ENCODE measurements at regions not wholly inside any gene's neighbourhood (a gene's known extent, or its start where the extent isn't known, plus 50 kb on each side); places are given as distances from the start of the nearest gene placed in this dataset.

GRCh38 chr5:18366234-18366633 is 732.0 kb downstream of the TAF11L14 start:
- DNase-seq (ENCODE audit: low read depth): no peak

GRCh38 chr5:18370531-18370930 is 736.3 kb downstream of the TAF11L14 start:
- no peak for DNase-seq (ENCODE audit: low read depth)
- H3K4me3 ChIP-seq (ENCODE audit: low read depth, low read length): no peak overlapping the region
- TF ChIP-seq CTCF (conservative IDR thresholded peaks at IDR 0.05; ENCODE audit: low read depth, low read length): no peak

More at GRCh38 chr5:18366234-18366633, 732.0 kb downstream of the TAF11L14 start:
- H3K4me3 ChIP-seq (ENCODE audit: low read depth, low read length): no peak overlapping the region
- no peak for TF ChIP-seq CTCF (conservative IDR thresholded peaks at IDR 0.05; ENCODE audit: low read depth, low read length)

- H3K4me3 ChIP-seq (ENCODE audit: low read depth, low read length): no peak overlapping the region
- DNase-seq (ENCODE audit: low read depth): no peak
- no peak for TF ChIP-seq CTCF (conservative IDR thresholded peaks at IDR 0.05; ENCODE audit: low read depth, low read length)
These were observed 741.4 kb downstream of the TAF11L14 start for GRCh38 chr5:18375641-18376040.

- H3K4me3 ChIP-seq (ENCODE audit: low read depth, low read length): no peak overlapping the region
- TF ChIP-seq CTCF (conservative IDR thresholded peaks at IDR 0.05; ENCODE audit: low read depth, low read length): no peak
- DNase-seq (ENCODE audit: low read depth): no peak
These were observed 743.8 kb downstream of the TAF11L14 start for GRCh38 chr5:18378066-18378465.

- no peak overlapping the region for H3K4me3 ChIP-seq (ENCODE audit: low read depth, low read length)
- DNase-seq (ENCODE audit: low read depth): no peak
- no peak for TF ChIP-seq CTCF (conservative IDR thresholded peaks at IDR 0.05; ENCODE audit: low read depth, low read length)
These were observed 744.9 kb downstream of the TAF11L14 start for GRCh38 chr5:18379189-18379588.

- DNase-seq (ENCODE audit: low read depth): no peak
- H3K4me3 ChIP-seq (ENCODE audit: low read depth, low read length): no peak overlapping the region
- no peak for TF ChIP-seq CTCF (conservative IDR thresholded peaks at IDR 0.05; ENCODE audit: low read depth, low read length)
These were observed 746.6 kb downstream of the TAF11L14 start for GRCh38 chr5:18380729-18381362.

Measured in epithelial cell of proximal tubule (primary cell).